Transverse colon (tissue), 4 donors: ENCODE measurements at regions not wholly inside any gene's neighbourhood (a gene's known extent, or its start where the extent isn't known, plus 50 kb on each side); places are given as distances from the start of the nearest gene placed in this dataset.
"Not testable (repeated sequence)": the region's sequence is repeated elsewhere in the genome, so short reads cannot be mapped to it uniquely, and the experiment has no call there.

Experiments used
- DNase-seq: peaks from one replicate; pipeline ENCODE4 v3.0.0-alpha.2; 2019
- H3K27ac ChIP-seq, 4 donors: fragments of 200-600 bp; sonication (generic); 2 replicates each; pipeline ENCODE4 v1.5.1; 2016 to 2018; ENCODE audit warnings: inconsistent platforms in 4 of 4
- H3K27me3 ChIP-seq: fragments of 200-600 bp; sonication (generic); 2 replicates; pipeline ENCODE4 v1.5.1; 2017; ENCODE audit warnings: inconsistent platforms
- H3K36me3 ChIP-seq, 4 donors: fragments of 200-600 bp; sonication (generic); 2 replicates each; pipeline ENCODE4 v1.5.1; 2017 to 2019; ENCODE audit warnings: inconsistent platforms in 4 of 4
- H3K4me1 ChIP-seq, 4 donors: fragments of 200-600 bp; sonication (generic); 2 replicates each; pipeline ENCODE4 v1.5.1; 2017 to 2020; ENCODE audit warnings: inconsistent platforms in 4 of 4
- H3K4me3 ChIP-seq, 4 donors: fragments of 200-600 bp; sonication (generic); 1 replicate in 1 of 4; 2 replicates in 3 of 4; pipeline versions ENCODE4 v1.5.1 to v1.6.1; 2017 to 2019; ENCODE audit warnings: inconsistent platforms in 4 of 4
- H3K9me3 ChIP-seq, 2 donors: fragments of 200-600 bp; sonication (generic); 2 replicates each; pipeline ENCODE4 v1.5.1; 2017 to 2019; ENCODE audit warnings: inconsistent platforms in 2 of 2
- CTCF ChIP-seq, 5 experiments: fragments of 200-600 bp in 3 of 5; fragments of 450-650 bp in 2 of 5; sonication (generic) in 3 of 5; IDR thresholded peaks; 1 replicate in 2 of 5; 2 replicates in 3 of 5; pipeline ENCODE4 v1.5.1; 2016 to 2017; ENCODE audit warnings: antibody characterized with exemption in 5 of 5, inconsistent platforms in 3 of 5, mild to moderate bottlenecking in 2 of 5, moderate library complexity in 1 of 5
- EP300 ChIP-seq: sonication (generic); formaldehyde crosslinking; IDR thresholded peaks from one replicate; pipeline ENCODE4 v1.6.1; 2017; ENCODE audit warnings: antibody characterized with exemption, low read depth
- POLR2A ChIP-seq: fragments of 450-650 bp; IDR thresholded peaks from one replicate; pipeline ENCODE4 v1.6.1; 2016; ENCODE audit warnings: antibody characterized with exemption, mild to moderate bottlenecking, moderate library complexity
- POLR2AphosphoS5 ChIP-seq, 3 donors: sonication (generic); formaldehyde crosslinking; IDR thresholded peaks; one replicate each; pipeline ENCODE4 v1.6.1; 2016; ENCODE audit warnings: antibody characterized with exemption in 3 of 3
- WGBS, 2 donors: methylation state at CpG; one replicate each; pipeline ENCODE4 v1.1.5; 2018; ENCODE audit warnings: low coverage in 1 of 2; 5-methylcytosine and 5-hydroxymethylcytosine counted together
- in situ Hi-C, 4 donors: fragments of 200-750 bp; cut with MboI; loops; one replicate each; pipeline versions ENCODE4 v1.15.0 to v1.15.1; 2017; ENCODE audit warnings: low sequenced_read_pairs in 3 of 4, low pct_ligation_motif_present in 1 of 4, low pct_unique_long_range_greater_than_20kb in 1 of 4
- intact Hi-C: fragments of 100-400 bp; cut with DNase I; formaldehyde crosslinking; loops from one replicate; pipeline ENCODE4 v1.15.1; 2023; ENCODE audit warnings: low total_unique reads

GRCh38 chr10:129063212-129063611, 403.8 kb upstream of the MGMT start:
- TF ChIP-seq EP300 (no peak), POLR2A (no peak), CTCF (IDR thresholded peaks at IDR 0.05) (no peak)
- WGBS, 2 donors, result 78 to 90% methylated on average over 3 to 4 of the region's 4 CpGs
- Histone ChIP-seq H3K9me3 (no peaks in the 10 kb centered on the region), H3K27ac (no peak overlapping the region), H3K4me1 (no peaks in the 10 kb centered on the region), H3K4me3 (no peak overlapping the region), H3K27me3 (no peaks in the 10 kb centered on the region), H3K36me3 (no peaks in the 10 kb centered on the region)
- intact Hi-C loops, result no loop called here
- in situ Hi-C loops, result no loop called here
- DNase-seq, result no peak

GRCh38 chr10:129063877-129064276, 403.2 kb upstream of the MGMT start:
- no peaks in the 10 kb centered on the region for H3K9me3 ChIP-seq
- WGBS, 2 donors, result 67 to 74% methylated on average over 2 to 5 of the region's 5 CpGs
- DNase-seq, result no peak
- no peaks in the 10 kb centered on the region for H3K36me3 ChIP-seq
- TF ChIP-seq CTCF (IDR thresholded peaks at IDR 0.05) (no peak), POLR2A (no peak), EP300 (no peak), POLR2AphosphoS5 (IDR thresholded peaks at IDR 0.05) (no peak)
- no peak overlapping the region for H3K27ac ChIP-seq
- no peaks in the 10 kb centered on the region for H3K4me1 ChIP-seq
- intact Hi-C loops (no loop called here), in situ Hi-C loops (no loop called here)
- H3K27me3 ChIP-seq, result no peaks in the 10 kb centered on the region
- H3K4me3 ChIP-seq, result no peak overlapping the region

DNA sequence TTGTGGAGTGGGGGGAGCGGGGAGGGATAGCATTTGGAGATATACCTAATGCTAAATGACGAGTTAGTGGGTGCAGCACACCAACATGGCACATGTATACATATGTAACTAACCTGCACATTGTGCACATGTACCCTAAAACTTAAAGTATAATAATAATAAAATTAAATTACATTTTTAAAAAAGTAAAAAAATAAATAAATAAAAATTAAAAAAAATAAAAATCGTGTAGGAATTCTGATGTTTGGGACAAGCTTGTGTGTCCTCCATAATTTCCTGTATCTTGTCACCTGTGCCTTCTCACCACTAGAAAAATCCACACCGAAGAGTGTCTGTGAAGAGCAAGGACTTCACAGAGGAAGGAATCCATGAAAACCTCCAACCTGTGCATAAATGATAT, 400.5 kb upstream of the MGMT start:
- H3K4me3 ChIP-seq, DNase-seq, H3K27ac ChIP-seq, H3K27me3 ChIP-seq, intact Hi-C loops, in situ Hi-C loops, H3K9me3 ChIP-seq, H3K36me3 ChIP-seq, H3K4me1 ChIP-seq: not testable (repeated sequence)
- WGBS, 2 donors, result 73 to 81% methylated on average over 3 to 4 of the region's 4 CpGs

DNA sequence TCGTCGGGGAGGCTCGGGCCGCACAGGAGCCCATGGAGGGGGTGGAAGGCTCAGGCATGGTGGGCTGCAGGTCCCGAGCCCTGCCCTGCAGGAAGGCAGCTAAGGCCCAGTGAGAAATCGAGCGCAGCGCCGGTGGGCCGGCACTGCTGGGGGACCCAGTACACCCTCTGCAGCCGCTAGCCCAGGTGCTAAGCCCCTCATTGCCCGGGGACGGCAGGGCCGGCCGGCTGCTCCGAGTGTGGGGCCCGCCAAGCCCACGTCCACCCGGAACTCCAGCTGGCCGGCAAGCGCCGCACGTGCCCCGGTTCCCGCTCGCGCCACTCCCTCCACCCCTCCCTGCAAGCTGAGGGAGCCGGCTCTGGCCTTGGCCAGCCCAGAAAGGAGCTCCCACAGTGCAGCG, 395.6 kb upstream of the MGMT start:
- 92% methylated on average over 23 of the region's 29 CpGs; no CpG with 5 or more reads in 1 of the 2 donors for WGBS, 2 donors
- not testable (repeated sequence) for H3K4me3 ChIP-seq

GRCh38 chr10:129074939-129075338, 392.1 kb upstream of the MGMT start:
- TF ChIP-seq CTCF (IDR thresholded peaks at IDR 0.05) (no peak), POLR2A (no peak), EP300 (no peak)
- in situ Hi-C loops (no loop called here), intact Hi-C loops (no loop called here)
- DNase-seq, result no peak
- WGBS, 2 donors, result 40 to 44% methylated on average over 2 to 3 of the region's 3 CpGs
- Histone ChIP-seq H3K4me1 (peaks cover 0 to 3% (median 0%) of the 10 kb centered on the region in 4 donors), H3K36me3 (no peaks in the 10 kb centered on the region), H3K27ac (no peak overlapping the region), H3K9me3 (no peaks in the 10 kb centered on the region), H3K27me3 (no peaks in the 10 kb centered on the region), H3K4me3 (no peak overlapping the region)

More for the DNA sequence above, 395.6 kb upstream of the MGMT start:
- H3K36me3 ChIP-seq, DNase-seq, intact Hi-C loops, H3K27me3 ChIP-seq, H3K4me1 ChIP-seq, H3K9me3 ChIP-seq, in situ Hi-C loops, H3K27ac ChIP-seq: not testable (repeated sequence)
